Endothelial cell of umbilical vein (primary cell): ENCODE measurements at regions not wholly inside any gene's neighbourhood (a gene's known extent, or its start where the extent isn't known, plus 50 kb on each side); places are given as distances from the start of the nearest gene placed in this dataset.

ENCODE experiments used
- BruUV-seq: library from RNA; stranded (reverse); fragments of 400-500 nt; replicated peaks from 2 replicates; lab custom pipeline; 2021; lab: Mats Ljungman, UMichigan
- CTCF ChIA-PET: fragments of 300-600, 350-600 bp; sonication (Branson Sonifier 250); formaldehyde crosslinking; loops from one replicate; lab custom pipeline; 2021; ENCODE audit warnings: antibody characterized with exemption, inconsistent platforms; lab: Charles Lee
- POLR2A ChIA-PET: fragments of 300-600, 350-600 bp; sonication (Branson Sonifier 250); formaldehyde crosslinking; loops from one replicate; lab custom pipeline; 2021; ENCODE audit warnings: antibody characterized with exemption, inconsistent platforms; lab: Charles Lee
- DNase-seq: peaks from one replicate; pipeline ENCODE4 v3.0.0-alpha.2; 2011; ENCODE audit warnings: low read depth, low spot score
- FAIRE-seq: peaks from 2 replicates; lab custom pipeline; 2011; peaks lifted over from hg19 to GRCh38; lab: Jason Lieb, UNC
- H2AFZ ChIP-seq: 2 replicates; pipeline ENCODE4 v1.6.0; 2012; ENCODE audit warnings: low read depth, low read length, control low read depth, inconsistent platforms
- H3K27ac ChIP-seq: 2 replicates; pipeline ENCODE4 v1.5.1; 2011; ENCODE audit warnings: low read depth, mild to moderate bottlenecking, control low read depth, low read length, moderate library complexity; ENCODE audit not compliant: insufficient read depth
- H3K27me3 ChIP-seq, 2 experiments: 2 replicates each; pipeline versions ENCODE4 v1.6.0 to v1.6.1; 2011; ENCODE audit warnings: low read length in 2 of 2, mixed read lengths in 1 of 2; ENCODE audit not compliant: control insufficient read depth in 2 of 2, insufficient read depth in 2 of 2
- H3K36me3 ChIP-seq, 2 experiments: 2 replicates in 1 of 2; 3 replicates in 1 of 2; pipeline ENCODE4 v1.5.1; 2011; ENCODE audit warnings: low read length in 2 of 2, mild to moderate bottlenecking in 1 of 2, moderate library complexity in 1 of 2; ENCODE audit not compliant: control insufficient read depth in 2 of 2, insufficient read depth in 2 of 2; ENCODE audit errors: extremely low read depth in 1 of 2
- H3K4me1 ChIP-seq: 3 replicates; pipeline ENCODE4 v1.5.1; 2011; ENCODE audit warnings: mild to moderate bottlenecking, low read length; ENCODE audit not compliant: control insufficient read depth, insufficient read depth; ENCODE audit errors: extremely low read depth
- H3K4me2 ChIP-seq: 2 replicates; pipeline ENCODE4 v1.6.1; 2011; ENCODE audit warnings: low read length, control low read depth, mixed read lengths; ENCODE audit not compliant: insufficient read depth
- H3K4me3 ChIP-seq, 3 experiments: fragments of 200-600 bp in 1 of 3; sonication (generic), shearing (Covaris generic) in 1 of 3; replicated peaks in 1 of 3; 2 replicates each; pipeline ENCODE4 v1.5.1; 2011 to 2016; ENCODE audit warnings: control low read depth in 3 of 3, low read length in 3 of 3, mild to moderate bottlenecking in 2 of 3, inconsistent platforms in 1 of 3, low read depth in 1 of 3, moderate library complexity in 1 of 3; ENCODE audit not compliant: insufficient read depth in 1 of 3
- H3K79me2 ChIP-seq: 2 replicates; pipeline ENCODE4 v1.6.0; 2012; ENCODE audit warnings: low read length, inconsistent platforms; ENCODE audit not compliant: control insufficient read depth, insufficient read depth
- H3K9ac ChIP-seq: replicated peaks from 2 replicates; pipeline ENCODE3; 2011; ENCODE audit warnings: low read length, control low read depth; ENCODE audit not compliant: insufficient read depth; ENCODE audit errors: extremely low read depth
- H3K9me1 ChIP-seq: replicated peaks from 3 replicates; pipeline ENCODE4 v1.6.0; 2011; ENCODE audit warnings: mild to moderate bottlenecking, low read length; ENCODE audit not compliant: control insufficient read depth, insufficient read depth; ENCODE audit errors: extremely low read depth
- H3K9me3 ChIP-seq: replicated peaks from 2 replicates; pipeline ENCODE4 v1.5.1; 2012; ENCODE audit warnings: low read length, inconsistent platforms; ENCODE audit not compliant: control insufficient read depth, insufficient read depth
- H4K20me1 ChIP-seq: replicated peaks from 2 replicates; pipeline ENCODE3; 2011; ENCODE audit warnings: mild to moderate bottlenecking, low read length; ENCODE audit not compliant: control insufficient read depth, insufficient read depth; ENCODE audit errors: extremely low read depth
- CTCF ChIP-seq, 2 donors: IDR thresholded peaks; 1 replicate in 1 of 2; 2 replicates in 1 of 2; pipeline ENCODE4 v1.5.1; 2011; ENCODE audit warnings: low read length in 2 of 2, mild to moderate bottlenecking in 2 of 2, moderate library complexity in 2 of 2, control low read depth in 1 of 2, inconsistent platforms in 1 of 2, low read depth in 1 of 2; ENCODE audit not compliant: insufficient read depth in 1 of 2; ENCODE audit errors: extremely low read depth in 1 of 2
- EZH2 ChIP-seq: IDR thresholded peaks from 2 replicates; pipeline ENCODE4 v1.6.1; 2012; ENCODE audit warnings: borderline replicate concordance, low read depth, mild to moderate bottlenecking, moderate library complexity, low read length, inconsistent platforms; ENCODE audit not compliant: severe bottlenecking
- FOS ChIP-seq: IDR thresholded peaks from 2 replicates; pipeline ENCODE4 v1.6.1; 2011; ENCODE audit warnings: mild to moderate bottlenecking, low read length, moderate library complexity, borderline replicate concordance; ENCODE audit not compliant: insufficient read depth
- GATA2 ChIP-seq: IDR thresholded peaks from 2 replicates; pipeline ENCODE4 v1.7.0; 2011; ENCODE audit warnings: low read depth, mild to moderate bottlenecking, moderate library complexity, mixed read lengths, low read length; ENCODE audit not compliant: insufficient read length, insufficient read depth
- JUN ChIP-seq: IDR thresholded peaks from 2 replicates; pipeline ENCODE4 v1.6.1; 2011; ENCODE audit warnings: borderline replicate concordance, low read depth; ENCODE audit not compliant: insufficient read length, insufficient read depth
- MAX ChIP-seq: IDR thresholded peaks from 2 replicates; pipeline ENCODE4 v1.6.1; 2011; ENCODE audit not compliant: insufficient read depth, insufficient read length
- MYC ChIP-seq: IDR thresholded peaks from one replicate; pipeline ENCODE4 v1.6.1; 2011; ENCODE audit warnings: mild to moderate bottlenecking, low read depth, low read length
- POLR2A ChIP-seq: IDR thresholded peaks from 2 replicates; pipeline ENCODE4 v1.6.1; 2012; ENCODE audit warnings: low read depth, mild to moderate bottlenecking, control low read depth, low read length
- POLR2AphosphoS5 ChIP-seq: IDR thresholded peaks from 2 replicates; pipeline ENCODE4 v1.6.1; 2012; ENCODE audit warnings: low read depth, mild to moderate bottlenecking, control low read depth, low read length, moderate library complexity; ENCODE audit not compliant: insufficient read depth
- dilution Hi-C: fragments of 300-500 bp; cut with MboI; formaldehyde crosslinking; loops from one replicate; pipeline ENCODE4 v1.15.0; 2019; ENCODE audit warnings: low sequenced_read_pairs; ENCODE audit not compliant: extremely low pct_ligation_motif_present
- intact Hi-C: fragments of 100-400 bp; cut with micrococcal nuclease; formaldehyde crosslinking; loops from one replicate; pipeline ENCODE4 v1.10.0; 2022

DNA sequence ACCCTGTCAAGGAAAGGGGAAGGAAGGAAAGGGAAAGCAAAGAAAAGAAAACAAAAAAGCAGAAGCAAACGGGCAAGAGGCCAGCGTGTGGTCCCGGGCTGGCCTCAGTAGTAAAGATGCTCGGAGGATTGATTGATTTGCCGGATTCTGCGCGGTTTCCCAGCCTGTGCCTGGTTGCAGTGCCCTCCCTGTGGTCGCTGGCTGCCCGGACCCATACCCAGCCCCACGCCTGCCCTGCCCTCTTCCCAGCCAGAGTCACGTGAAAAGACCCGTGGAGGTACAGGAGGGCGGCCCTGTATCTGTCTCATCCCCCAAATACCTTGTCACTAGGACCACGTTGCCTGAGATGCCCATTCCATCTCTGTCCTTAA is 55.1 kb upstream of the IMP4 start:
- Histone ChIP-seq H3K9ac (no peak overlapping the region), H2AFZ (no peak overlapping the region), H3K27me3 (no peaks in the 10 kb centered on the region), H4K20me1 (no peaks in the 10 kb centered on the region), H3K4me1 (no peaks in the 10 kb centered on the region), H3K4me3 (no peak overlapping the region), H3K4me2 (no peak overlapping the region), H3K9me3 (no peaks in the 10 kb centered on the region), H3K27ac (no peak overlapping the region), H3K9me1 (no peaks in the 10 kb centered on the region), H3K36me3 (no peaks in the 10 kb centered on the region), H3K79me2 (no peaks in the 10 kb centered on the region)
- DNase-seq (no peak), FAIRE-seq (no peak)
- CTCF ChIA-PET, result no interaction called here
- intact Hi-C loops, result no loop called here
- dilution Hi-C loops, result no loop called here
- POLR2A ChIA-PET, result no interaction called here
- BruUV-seq, result no TSS peak
- no peak for TF ChIP-seq JUN
- no peak for TF ChIP-seq GATA2
- TF ChIP-seq EZH2, result no peak
- TF ChIP-seq MYC, result no peak
- TF ChIP-seq CTCF (IDR thresholded peaks at IDR 0.05; ENCODE audit: extremely low read depth in 1 of 2, insufficient read depth in 1 of 2, low read depth in 1 of 2, low read length in 2 of 2), result no peak
- no peak for TF ChIP-seq POLR2A
- no peak for TF ChIP-seq FOS
- no peak for TF ChIP-seq MAX
- no peak for TF ChIP-seq POLR2AphosphoS5
